ENCODE measurements at regions not wholly inside any gene's neighbourhood (a gene's known extent, or its start where the extent isn't known, plus 50 kb on each side); places are given as distances from the start of the nearest gene placed in this dataset.
"Not testable (repeated sequence)": the region's sequence is repeated elsewhere in the genome, so short reads cannot be mapped to it uniquely, and the experiment has no call there.

- Histone ChIP-seq H3K4me2 (ENCODE audit: low read length) (no peak overlapping the region), H4K20me1 (ENCODE audit: insufficient read depth) (no peaks in the 10 kb centered on the region), H3K27ac (ENCODE audit: low read length) (no peak overlapping the region), H3K36me3 (ENCODE audit: insufficient read depth, low read length) (no peaks in the 10 kb centered on the region), H3K27me3 (ENCODE audit: insufficient read depth, low read depth, low read length) (no peaks in the 10 kb centered on the region), H3K4me3 (ENCODE audit: low read length) (no peak overlapping the region), H3F3A (ENCODE audit: insufficient read depth, low read length, poor library complexity, severe bottlenecking) (no peaks in the 10 kb centered on the region), H3K79me2 (replicated peaks; ENCODE audit: insufficient read depth, low read length) (no peaks in the 10 kb centered on the region), H3K9me2 (ENCODE audit: insufficient read depth, low read length) (no peaks in the 10 kb centered on the region), H3K9me3 (ENCODE audit: low read length) (no peaks in the 10 kb centered on the region), H3K9ac (ENCODE audit: low read length) (no peak overlapping the region), H2AFZ (ENCODE audit: low read depth, low read length) (no peak overlapping the region)
- TF ChIP-seq RAD21 (conservative IDR thresholded peaks at IDR 0.05) (no peak), POLR2AphosphoS5 (IDR thresholded peaks at IDR 0.05) (no peak), TAF1 (IDR thresholded peaks at IDR 0.05; ENCODE audit: low read depth) (no peak), SMC3 (conservative IDR thresholded peaks at IDR 0.05; ENCODE audit: poor library complexity) (no peak), EP300 (conservative IDR thresholded peaks at IDR 0.05; ENCODE audit: poor library complexity, severe bottlenecking) (no peak), MXI1 (conservative IDR thresholded peaks at IDR 0.05; ENCODE audit: poor library complexity, severe bottlenecking) (no peak), EZH2 (IDR thresholded peaks at IDR 0.05; ENCODE audit: borderline replicate concordance, insufficient read depth, low read length, poor library complexity, severe bottlenecking) (no peak), REST (IDR thresholded peaks at IDR 0.05; ENCODE audit: borderline replicate concordance) (no peak), CTCF (IDR thresholded peaks at IDR 0.05; ENCODE audit: poor library complexity, severe bottlenecking) (no peak)
These were observed 138.3 kb upstream of the GALNT2 start for GRCh38 chr1:229928767-229929166.

- H3K27me3 ChIP-seq (ENCODE audit: insufficient read depth, low read depth, low read length); H3K9me3 ChIP-seq (ENCODE audit: low read length); H3K36me3 ChIP-seq (ENCODE audit: insufficient read depth, low read length); H3K9ac ChIP-seq (ENCODE audit: low read length); H3K4me3 ChIP-seq (ENCODE audit: low read length); H3F3A ChIP-seq (ENCODE audit: insufficient read depth, low read length, poor library complexity, severe bottlenecking); H3K27ac ChIP-seq (ENCODE audit: low read length); H2AFZ ChIP-seq (ENCODE audit: low read depth, low read length); H3K9me2 ChIP-seq (ENCODE audit: insufficient read depth, low read length); H4K20me1 ChIP-seq (ENCODE audit: insufficient read depth); H3K79me2 ChIP-seq (replicated peaks; ENCODE audit: insufficient read depth, low read length); H3K4me2 ChIP-seq (ENCODE audit: low read length): not testable (repeated sequence)
These were observed 135.3 kb upstream of the GALNT2 start for GRCh38 chr1:229931751-229932150.

GRCh38 chr1:229935157-229935556 is 131.9 kb upstream of the GALNT2 start:
- H3K27me3 ChIP-seq (ENCODE audit: insufficient read depth, low read depth, low read length); H3K36me3 ChIP-seq (ENCODE audit: insufficient read depth, low read length); H3K27ac ChIP-seq (ENCODE audit: low read length); H3F3A ChIP-seq (ENCODE audit: insufficient read depth, low read length, poor library complexity, severe bottlenecking); H3K4me2 ChIP-seq (ENCODE audit: low read length); H3K9ac ChIP-seq (ENCODE audit: low read length); H3K4me3 ChIP-seq (ENCODE audit: low read length); H4K20me1 ChIP-seq (ENCODE audit: insufficient read depth); H3K9me3 ChIP-seq (ENCODE audit: low read length); H3K79me2 ChIP-seq (replicated peaks; ENCODE audit: insufficient read depth, low read length); H3K9me2 ChIP-seq (ENCODE audit: insufficient read depth, low read length); H2AFZ ChIP-seq (ENCODE audit: low read depth, low read length): not testable (repeated sequence)
